GM18511 (cell line): ENCODE measurements at regions not wholly inside any gene's neighbourhood (a gene's known extent, or its start where the extent isn't known, plus 50 kb on each side); places are given as distances from the start of the nearest gene placed in this dataset.
"Not testable (repeated sequence)": the region's sequence is repeated elsewhere in the genome, so short reads cannot be mapped to it uniquely, and the experiment has no call there.

Experiments used
- ATAC-seq: cut with Tn5 transposase; IDR thresholded peaks from one replicate; pipeline ENCODE4 v1.9.1; 2021; ENCODE audit warnings: mild to moderate bottlenecking, moderate library complexity; ENCODE audit not compliant: unreplicated experiment

DNA sequence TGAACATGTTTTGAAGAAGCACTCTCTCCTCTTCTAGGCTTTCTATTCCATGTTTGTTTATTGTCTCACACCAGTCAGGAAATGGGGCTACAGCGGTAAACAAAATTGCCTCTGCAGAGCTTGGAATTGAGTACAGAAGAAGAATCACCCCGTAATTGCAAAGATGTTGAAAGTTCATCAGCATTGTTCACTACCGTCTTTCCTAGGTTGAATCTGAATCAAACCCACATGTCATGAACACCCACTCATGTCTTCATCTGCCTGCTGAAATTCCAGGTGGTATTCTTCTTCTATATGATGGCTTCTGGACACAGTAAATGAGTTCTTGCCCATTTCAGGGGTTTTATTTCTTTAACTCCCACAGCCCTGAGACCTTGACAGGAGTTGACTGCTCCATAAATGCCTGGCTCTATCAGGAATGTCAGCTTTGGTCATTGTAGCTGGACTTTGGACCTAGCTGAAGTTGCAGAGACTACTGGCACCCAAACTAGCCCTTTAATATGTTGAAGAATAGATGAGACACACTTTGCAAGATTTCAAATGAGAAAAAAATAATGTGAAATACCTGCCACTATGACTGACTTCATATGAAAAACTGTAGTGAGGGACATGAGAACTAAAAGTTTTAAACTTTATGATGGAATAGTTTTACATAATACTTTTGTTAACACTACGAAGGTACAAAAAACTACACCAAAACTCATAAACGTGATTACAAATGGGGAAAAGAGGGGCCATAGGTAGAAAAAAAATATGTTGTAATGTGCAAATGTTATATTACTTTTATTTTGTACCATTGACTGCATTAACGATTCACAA is 1235.3 kb upstream of the ZEB2 start:
- ATAC-seq = no peak

DNA sequence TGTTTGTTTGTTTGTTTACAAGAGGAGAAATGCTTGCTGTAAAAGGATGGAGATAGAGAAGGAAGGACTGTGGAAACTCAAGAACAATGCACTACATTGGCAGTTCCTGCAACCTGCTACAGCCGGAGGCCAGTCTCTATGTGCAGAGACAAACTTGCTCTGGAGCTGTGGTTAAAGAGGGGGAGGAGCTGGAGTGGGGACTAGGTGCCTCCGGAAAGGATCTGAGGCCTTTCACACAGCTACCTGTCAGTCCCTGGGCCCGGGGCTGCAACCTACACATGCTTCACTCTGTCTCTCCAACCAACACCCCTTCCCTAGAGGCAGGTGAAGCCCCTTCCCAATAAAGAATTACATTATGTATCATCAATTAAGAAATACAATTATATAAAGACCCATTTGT is 1234.0 kb upstream of the ZEB2 start:
- no peak for ATAC-seq

DNA sequence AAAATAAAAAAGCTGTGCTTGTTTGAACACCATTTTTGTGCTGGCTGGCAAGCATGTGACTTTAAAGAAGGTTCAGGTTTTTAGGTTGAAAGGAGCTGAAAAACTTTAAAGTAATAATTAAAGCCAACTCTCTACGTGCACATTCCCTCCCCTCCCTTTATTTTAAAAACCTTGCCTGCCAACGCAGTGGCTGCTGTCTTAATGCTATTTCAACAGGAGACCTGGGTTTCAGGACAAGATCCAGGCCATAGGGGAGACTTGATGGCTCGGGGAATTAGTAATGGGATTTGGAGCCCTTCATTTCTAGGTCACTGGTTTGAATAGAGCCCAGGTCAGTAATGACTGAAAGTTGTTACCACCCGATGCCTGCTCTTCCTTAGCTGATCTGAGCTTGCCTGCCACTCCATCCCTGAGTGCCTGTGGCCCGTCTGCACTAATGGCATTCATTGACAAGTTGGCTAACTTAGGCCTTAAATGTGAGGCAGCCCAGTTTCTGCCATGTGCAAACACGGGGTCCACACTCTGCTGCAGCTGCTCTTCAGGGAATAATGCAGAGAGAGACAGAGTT is 1233.2 kb upstream of the ZEB2 start:
- ATAC-seq = no peak

DNA sequence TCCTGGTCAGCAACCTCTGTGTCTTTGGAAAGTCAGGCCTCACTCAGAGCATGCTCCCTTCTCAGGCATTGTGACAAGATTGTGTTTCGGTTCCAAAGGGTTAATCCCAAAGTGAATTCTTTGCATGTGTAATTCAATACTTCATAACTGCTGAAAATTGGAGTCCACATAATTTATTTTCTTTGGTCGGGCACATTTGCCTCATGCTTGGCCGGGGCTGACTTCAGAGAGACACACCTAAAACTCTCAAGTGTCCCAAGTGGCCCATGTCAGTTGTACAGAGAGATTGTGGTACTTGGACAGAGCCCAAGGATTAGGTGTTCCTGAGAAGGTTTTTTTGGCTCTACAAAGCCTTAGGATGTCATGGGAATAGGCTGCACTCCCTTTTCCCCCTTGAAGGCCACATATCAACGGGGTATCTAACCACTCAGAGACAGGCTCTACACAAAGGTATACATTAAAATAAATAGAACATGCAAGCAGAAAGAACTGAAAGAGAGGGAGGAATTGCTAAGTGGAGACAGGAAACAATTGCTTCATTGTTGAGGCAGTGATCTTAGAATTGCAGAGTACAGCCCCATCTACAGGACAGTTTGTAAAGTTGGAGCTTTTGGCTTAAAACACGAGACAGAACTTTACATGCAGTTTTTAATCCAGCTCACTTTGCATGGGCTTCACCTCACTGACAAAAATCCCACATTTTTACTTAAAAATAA is 1232.3 kb upstream of the ZEB2 start:
- ATAC-seq = peak; percentile 39

DNA sequence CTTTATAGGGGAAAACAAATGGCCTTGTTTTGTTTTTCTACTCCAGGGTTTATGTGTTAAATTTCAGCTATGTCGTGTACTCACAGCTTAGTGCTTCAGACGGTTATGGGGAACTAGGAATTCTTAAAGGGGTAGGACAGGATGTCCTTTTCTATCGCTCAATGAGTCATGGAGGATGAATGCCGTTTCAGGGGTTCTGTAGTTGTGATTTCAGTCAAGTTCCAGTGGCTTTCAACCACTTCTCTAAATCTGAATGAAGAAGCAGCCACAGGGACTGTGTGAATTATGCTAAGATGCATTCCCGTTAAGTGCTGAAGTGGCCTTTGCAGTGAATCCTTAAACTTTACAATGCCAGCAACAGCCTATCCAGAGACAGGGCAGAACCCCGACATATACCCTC is 1231.7 kb upstream of the ZEB2 start:
- ATAC-seq = peak; percentile 81

DNA sequence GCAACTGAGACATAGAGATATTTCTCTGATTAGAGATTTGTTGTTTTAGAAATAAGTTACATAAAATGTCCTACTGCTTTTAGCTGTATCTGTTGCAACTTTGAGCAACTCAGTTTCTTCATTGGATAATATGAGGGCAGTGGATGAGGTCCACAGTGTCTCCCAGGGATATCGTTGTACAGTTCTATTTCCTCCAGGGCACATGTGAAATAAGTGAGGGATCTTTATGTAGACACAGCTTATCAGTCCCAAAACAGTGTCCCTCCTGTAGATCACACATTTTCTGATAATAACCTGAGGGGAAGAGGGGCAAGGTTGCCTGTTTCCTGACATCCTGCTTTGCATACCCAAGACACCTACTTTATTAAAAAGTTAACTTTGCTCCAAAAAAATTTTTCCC is 1231.2 kb upstream of the ZEB2 start:
- no peak for ATAC-seq

DNA sequence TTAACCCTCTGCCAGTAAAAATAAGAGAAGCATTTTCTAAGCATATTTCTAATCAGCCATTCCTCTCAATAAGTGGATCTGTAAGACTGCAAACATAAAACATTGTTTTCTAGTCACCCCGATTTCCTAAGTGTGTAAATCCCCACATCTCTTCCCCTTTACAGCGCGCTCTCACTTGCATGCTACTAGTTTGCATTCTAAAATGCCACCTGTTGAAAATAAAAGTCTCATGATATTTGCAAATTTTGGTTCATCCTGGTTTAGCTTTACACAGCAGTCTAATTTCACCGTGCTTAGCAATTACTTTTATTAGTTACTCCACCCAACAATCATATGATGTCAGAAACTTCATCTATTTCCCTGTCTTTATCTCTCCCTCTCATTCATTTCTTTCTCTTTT is 1230.7 kb upstream of the ZEB2 start:
- no peak for ATAC-seq

DNA sequence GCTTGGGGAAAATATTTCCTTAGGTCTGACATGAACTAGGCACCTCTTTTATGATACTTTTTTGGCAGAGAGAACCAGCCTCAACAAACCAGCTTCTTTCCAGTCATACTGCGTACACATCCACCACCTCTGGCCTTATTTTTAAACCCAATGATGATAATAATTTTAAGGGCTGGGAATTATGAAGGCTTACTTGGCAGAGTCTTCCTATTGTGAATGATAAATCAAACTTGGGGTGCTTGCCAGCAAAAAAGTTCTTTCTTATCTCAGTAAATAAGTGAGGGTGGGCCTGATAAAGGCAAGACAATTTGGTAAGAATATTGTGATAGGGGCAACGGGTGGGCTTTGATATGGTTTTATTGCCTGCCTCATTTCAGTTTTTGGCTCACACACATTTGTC is 1230.2 kb upstream of the ZEB2 start:
- ATAC-seq = no peak

DNA sequence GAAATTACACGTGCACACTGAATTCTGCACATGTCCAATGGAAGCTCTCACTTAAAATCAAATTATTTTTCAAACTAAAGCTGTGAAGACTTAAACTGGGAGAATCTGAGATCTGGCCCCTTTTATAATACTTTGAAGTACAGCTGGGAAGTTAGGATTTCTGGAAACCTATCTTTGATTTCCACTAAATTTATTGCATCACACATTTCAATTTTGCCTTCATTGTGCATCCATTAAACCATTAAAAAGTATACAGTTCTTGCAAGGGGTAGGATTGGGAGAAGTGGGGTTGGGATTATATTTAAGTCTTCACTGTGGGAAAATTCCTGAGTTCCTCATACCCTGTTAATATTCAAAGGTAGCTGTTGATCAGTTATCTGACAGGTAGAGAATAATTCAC is 1229.6 kb upstream of the ZEB2 start:
- no peak for ATAC-seq

DNA sequence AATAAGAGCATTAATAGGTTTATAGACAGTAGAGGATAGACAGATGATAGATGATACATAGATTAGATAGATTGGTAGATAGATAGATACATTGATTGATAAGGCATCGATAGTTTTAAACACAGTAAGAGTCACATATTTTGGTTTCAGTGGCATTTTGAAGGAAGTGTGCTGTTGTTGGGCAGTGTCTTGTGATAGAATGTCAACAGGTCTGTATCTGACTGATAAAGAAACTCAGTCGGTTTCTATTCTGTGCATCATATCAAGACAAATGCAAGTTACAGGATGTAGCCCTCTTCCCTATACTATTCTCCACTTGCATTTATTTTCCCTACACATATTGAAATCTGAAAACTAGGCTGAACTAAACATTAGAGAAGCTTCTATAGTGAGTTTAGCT is 1229.0 kb upstream of the ZEB2 start:
- peak; percentile 52 for ATAC-seq

DNA sequence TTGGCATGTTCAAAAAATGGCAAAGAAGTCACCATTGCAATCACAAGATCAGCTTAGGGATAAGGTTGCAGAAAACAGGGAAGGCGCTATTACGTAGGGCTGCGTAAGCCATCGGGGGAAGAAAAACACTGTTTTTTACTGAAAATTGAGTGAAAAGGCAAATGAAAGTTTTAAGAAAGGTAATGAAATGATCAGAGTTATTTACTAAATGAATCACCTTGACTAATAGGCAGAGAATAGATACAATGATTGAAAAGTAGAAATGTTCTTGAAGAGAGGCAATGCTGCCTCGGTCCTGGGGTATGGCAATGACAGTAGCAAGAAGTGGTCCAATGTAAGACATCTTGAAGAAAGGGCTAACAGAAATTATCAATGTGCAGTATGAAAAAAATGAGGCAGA is 1227.8 kb upstream of the ZEB2 start:
- no peak for ATAC-seq

DNA sequence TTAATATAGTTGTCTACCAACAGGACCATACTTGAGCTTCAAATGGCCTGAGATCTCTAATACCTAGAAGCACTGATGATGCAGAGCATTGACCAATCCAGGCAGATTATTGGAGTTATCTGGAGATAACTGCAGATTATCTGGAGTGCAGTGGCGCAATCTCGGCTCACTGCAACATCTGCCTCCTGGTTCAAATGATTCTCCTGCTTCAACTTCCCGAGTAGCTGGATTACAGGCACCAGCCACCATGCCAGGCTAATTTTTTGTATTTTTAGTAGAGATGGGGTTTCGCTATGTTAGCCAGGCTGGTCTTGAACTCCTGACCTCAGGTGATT is 1225.4 kb upstream of the ZEB2 start:
- not testable (repeated sequence) for ATAC-seq

DNA sequence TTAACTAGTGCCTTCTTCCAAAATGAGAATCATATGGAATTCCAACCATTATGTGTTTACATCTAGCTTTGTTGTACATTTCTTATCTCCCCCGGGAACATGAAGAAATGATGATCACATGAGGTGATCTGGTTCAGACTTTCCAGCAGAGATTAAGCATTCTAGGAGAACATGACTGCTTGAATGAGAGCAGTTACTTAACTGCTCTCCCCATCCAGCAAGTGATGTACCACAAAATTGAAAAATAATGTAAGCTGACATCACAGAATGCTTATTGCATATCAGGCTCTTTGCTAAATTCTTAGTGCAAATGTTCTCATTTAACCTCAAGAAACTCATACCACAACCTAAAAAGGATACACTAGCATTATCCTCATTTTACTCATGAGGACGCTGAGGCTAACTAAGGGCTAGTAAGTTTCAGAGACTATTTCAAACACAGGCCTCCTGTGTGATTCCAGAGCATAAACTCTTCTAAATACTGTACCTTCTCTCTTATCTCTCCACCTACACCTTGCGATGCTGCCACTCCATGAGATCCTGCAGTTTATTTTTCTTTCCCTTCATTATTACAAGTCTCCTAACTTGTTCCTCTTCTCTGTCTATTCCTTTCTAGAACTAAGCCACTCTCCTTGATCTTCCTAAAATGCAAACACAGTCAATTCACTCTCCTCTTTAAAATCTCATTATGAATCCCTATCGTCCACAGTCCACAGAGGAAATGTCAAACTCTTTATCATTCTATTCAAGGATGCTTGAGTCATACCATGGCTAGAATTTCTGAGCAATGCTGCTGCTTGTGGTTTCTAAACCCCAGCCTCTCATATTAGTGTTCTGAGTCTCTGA is 1224.8 kb upstream of the ZEB2 start:
- peak; percentile 83 for ATAC-seq

DNA sequence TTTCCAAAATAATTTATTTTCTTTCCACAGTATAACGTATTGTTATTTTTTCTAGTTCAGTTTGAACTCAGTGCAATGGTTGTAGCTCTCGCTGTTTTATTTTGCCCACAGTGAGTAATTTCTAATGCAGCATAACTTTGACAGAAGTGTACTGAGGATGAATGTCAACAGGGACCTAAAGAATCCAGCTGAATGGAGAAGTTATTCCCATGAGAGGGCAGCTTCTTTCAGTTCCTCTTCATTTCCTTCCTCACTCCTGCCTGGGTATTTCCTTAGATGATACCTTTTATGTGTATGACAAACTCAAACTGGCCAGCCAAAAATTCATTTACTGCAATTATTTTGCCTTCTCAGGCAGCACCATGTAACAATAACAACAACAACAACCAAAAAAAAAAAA is 1223.1 kb upstream of the ZEB2 start:
- ATAC-seq = no peak

DNA sequence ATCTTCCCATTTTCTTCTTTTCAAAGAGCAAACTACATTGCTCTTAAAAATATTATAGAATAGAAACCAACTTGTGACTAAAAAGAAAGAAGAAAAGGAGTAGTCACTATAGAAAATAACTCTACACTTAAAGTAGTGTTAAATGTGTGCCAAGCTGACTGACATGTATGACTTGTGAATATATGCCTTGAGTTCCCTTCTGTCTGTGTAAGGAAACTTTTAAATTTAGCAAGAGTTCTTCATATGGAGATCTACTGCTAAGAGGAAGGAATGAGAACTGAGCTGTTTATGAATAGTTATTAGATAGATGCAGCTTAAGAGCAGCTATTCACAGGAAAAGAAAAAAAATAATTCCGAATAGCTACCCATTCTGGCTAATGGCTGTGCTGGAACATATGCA is 1221.7 kb upstream of the ZEB2 start:
- no peak for ATAC-seq

DNA sequence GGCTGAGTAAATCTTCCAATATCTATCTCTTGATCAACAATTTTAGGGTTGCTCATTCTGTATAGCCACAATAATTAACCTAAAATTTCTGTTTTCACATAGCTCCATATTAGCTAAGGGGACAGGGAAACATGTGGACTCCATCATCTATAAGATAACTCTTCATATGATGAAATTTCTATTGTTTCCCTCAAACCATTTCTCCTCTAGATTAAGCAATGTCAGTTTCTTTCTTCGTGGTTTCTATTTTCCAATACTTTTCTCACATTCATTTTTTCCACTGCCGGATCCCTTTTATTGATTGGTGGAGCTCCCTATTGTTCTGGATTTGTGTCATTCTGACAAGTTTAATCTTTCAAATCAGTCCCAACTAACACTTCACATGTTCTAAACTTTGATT is 1221.3 kb upstream of the ZEB2 start:
- ATAC-seq = no peak

DNA sequence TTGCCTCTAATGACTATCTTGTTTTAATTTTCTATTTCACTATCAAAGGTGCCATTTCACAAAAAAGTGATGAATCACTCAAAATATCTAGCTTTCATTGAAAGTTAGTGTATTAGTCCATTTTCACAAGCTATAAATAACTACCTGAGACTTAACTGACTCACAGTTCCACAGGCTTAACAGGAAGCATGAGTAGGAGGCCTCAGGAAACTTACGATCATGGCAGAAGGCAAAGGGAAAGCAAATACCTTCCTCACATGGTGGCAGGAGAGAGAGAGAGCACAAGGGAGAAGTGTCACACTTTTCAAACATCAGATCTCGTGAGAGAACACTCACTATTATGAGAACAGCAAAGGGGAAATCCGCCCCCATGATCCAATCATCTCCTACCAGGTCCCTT is 1220.4 kb upstream of the ZEB2 start:
- no peak for ATAC-seq

DNA sequence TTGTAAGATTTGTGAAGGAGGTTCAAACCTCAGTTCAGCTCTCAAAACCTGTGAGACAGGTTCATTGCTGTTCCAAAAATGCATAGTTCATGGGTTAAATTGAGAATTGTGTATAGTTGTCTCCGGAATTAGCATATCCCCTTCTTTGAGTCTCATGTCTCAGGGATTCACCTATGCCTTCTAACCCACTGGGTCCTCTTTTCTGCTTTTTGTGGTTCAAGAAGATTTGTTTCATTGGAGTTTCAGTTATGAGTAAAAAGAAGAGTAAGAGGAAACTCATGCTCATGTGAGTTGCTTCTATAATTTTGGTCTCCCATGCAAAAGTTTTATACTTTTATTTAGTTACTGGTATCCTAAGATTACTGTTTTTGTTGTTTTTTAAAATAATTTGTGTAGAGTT is 1219.8 kb upstream of the ZEB2 start:
- peak; percentile 76 for ATAC-seq

DNA sequence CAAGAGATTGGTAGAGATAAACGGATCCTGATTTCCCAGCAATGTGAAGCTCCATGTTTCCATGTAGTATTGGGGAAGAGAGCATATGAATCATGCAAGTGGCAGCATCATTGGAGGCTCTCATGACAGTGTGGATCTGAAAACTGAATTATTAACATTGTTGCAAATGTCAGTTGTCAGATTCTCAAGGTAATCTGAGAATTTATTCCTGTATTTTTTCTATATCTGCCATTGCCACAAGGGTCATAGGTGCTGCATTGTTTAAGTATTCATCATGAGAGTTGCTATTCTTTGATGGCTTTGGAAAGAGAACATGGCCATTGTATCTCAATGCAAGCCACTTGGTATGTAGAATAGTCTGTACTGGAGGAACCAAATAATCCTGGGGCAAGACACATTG is 1217.0 kb upstream of the ZEB2 start:
- no peak for ATAC-seq

DNA sequence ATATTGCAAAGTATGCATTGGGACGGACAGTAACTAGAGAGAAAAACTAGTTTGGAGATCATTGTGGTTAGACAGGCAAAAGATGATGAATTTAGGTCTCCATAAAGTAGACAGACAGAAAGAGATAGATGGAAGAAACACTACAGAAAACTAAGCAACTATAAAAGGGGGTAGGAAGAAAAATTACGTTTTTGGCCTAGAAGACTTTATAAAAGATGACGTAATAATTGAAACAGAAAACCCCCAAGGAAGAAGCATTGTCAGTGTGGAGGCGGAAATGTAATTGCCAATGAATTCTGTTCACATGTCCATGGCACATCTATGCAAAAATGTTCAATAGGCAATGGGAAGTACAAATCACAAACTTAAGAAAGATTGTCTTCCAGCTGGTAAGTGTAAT is 1211.5 kb upstream of the ZEB2 start:
- no peak for ATAC-seq

DNA sequence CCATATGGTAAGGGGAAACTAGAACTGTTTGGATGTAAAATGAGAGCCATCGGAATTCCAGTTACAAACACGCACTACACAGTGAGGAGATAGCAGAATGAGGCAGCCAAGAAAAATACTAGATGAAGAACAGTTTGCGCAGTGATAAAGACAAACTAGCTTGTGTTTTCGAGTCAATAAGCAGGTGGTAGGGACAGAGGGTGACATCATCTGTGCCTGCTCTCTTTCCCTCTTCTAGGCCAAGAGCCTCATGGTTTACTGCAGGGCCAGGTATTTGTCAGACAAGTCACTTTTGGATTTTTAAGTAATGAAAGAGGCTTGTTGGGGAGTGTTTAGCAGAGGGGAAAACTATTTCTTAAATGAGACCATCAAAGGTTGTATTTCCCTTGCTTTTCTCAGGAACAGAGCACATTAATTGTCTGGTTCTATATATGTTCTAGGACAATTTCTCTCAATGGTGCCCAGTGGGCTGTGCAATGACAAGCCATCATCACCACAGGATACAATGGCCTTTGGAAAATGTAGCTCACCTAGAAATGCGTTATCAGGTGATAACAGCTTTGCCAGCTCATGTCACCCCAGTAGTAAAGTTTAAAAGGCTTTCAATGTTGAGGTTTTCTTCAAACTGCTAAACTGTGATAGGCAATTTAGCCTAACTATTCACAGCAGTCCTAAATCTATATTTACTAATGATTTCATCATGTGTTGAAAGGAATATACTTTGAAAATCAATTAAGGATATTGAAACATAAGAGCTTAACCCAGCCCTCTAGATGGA is 1210.3 kb upstream of the ZEB2 start:
- ATAC-seq = no peak
